CD8-positive, alpha-beta memory T cell (primary cell): ENCODE measurements at regions not wholly inside any gene's neighbourhood (a gene's known extent, or its start where the extent isn't known, plus 50 kb on each side); places are given as distances from the start of the nearest gene placed in this dataset.

ENCODE experiments used
- CTCF ChIA-PET: fragments of 350-600 bp; sonication (Branson Sonifier 250); formaldehyde crosslinking; loops from one replicate; lab custom pipeline; 2021; ENCODE audit warnings: antibody characterized with exemption; lab: Charles Lee
- POLR2A ChIA-PET: fragments of 350-600 bp; sonication (Branson Sonifier 250); formaldehyde crosslinking; loops from one replicate; lab custom pipeline; 2021; ENCODE audit warnings: antibody characterized with exemption; lab: Charles Lee
- DNase-seq, 5 donors: peaks; one replicate each; pipeline versions ENCODE4 v3.0.0 to v3.0.0-alpha.2; 2020 to 2022; ENCODE audit warnings: mixed read lengths in 1 of 5
- H3K27ac ChIP-seq: one replicate; pipeline ENCODE4 v1.7.0; 2013; ENCODE audit warnings: low read depth, mild to moderate bottlenecking, low read length, moderate library complexity
- H3K27me3 ChIP-seq: 2 replicates; pipeline ENCODE4 v1.7.0; 2013; ENCODE audit warnings: low read length, mild to moderate bottlenecking; ENCODE audit not compliant: insufficient read depth, poor library complexity, severe bottlenecking
- H3K36me3 ChIP-seq: 2 replicates; pipeline ENCODE4 v1.7.0; 2013; ENCODE audit warnings: mild to moderate bottlenecking, low read length, moderate library complexity; ENCODE audit not compliant: insufficient read depth
- H3K4me1 ChIP-seq: 2 replicates; pipeline ENCODE4 v1.7.0; 2013; ENCODE audit warnings: mild to moderate bottlenecking, low read length, moderate library complexity; ENCODE audit not compliant: insufficient read depth
- H3K4me3 ChIP-seq: 2 replicates; pipeline ENCODE4 v1.7.0; 2013; ENCODE audit warnings: mild to moderate bottlenecking, low read length
- H3K9me3 ChIP-seq: 2 replicates; pipeline ENCODE4 v1.7.0; 2013; ENCODE audit warnings: mild to moderate bottlenecking, low read length
- H3K27ac Mint-ChIP-seq, 8 donors: one replicate each; pipeline ENCODE4 v1.8.0; 2020 to 2021; ENCODE audit warnings: mixed read lengths in 8 of 8, mild to moderate bottlenecking in 6 of 8, inconsistent platforms in 3 of 8, moderate library complexity in 3 of 8
- H3K27me3 Mint-ChIP-seq, 2 donors: one replicate each; pipeline ENCODE4 v1.8.0; 2020 to 2021; ENCODE audit warnings: mixed read lengths in 2 of 2, mild to moderate bottlenecking in 1 of 2, moderate library complexity in 1 of 2
- H3K36me3 Mint-ChIP-seq, 3 donors: one replicate each; pipeline ENCODE4 v1.8.0; 2020 to 2021; ENCODE audit warnings: mixed read lengths in 3 of 3, inconsistent platforms in 1 of 3, mild to moderate bottlenecking in 1 of 3
- H3K4me1 Mint-ChIP-seq, 3 donors: one replicate each; pipeline ENCODE4 v1.8.0; 2020 to 2021; ENCODE audit warnings: mixed read lengths in 3 of 3, inconsistent platforms in 1 of 3, mild to moderate bottlenecking in 1 of 3
- H3K4me3 Mint-ChIP-seq, 7 donors: one replicate each; pipeline ENCODE4 v1.8.0; 2020 to 2021; ENCODE audit warnings: mixed read lengths in 7 of 7, mild to moderate bottlenecking in 6 of 7, moderate library complexity in 4 of 7, inconsistent platforms in 2 of 7
- H3K9me3 Mint-ChIP-seq, 5 donors: one replicate each; pipeline ENCODE4 v1.8.0; 2020 to 2022; ENCODE audit warnings: mixed read lengths in 5 of 5, mild to moderate bottlenecking in 3 of 5, moderate library complexity in 2 of 5, inconsistent platforms in 1 of 5

DNA sequence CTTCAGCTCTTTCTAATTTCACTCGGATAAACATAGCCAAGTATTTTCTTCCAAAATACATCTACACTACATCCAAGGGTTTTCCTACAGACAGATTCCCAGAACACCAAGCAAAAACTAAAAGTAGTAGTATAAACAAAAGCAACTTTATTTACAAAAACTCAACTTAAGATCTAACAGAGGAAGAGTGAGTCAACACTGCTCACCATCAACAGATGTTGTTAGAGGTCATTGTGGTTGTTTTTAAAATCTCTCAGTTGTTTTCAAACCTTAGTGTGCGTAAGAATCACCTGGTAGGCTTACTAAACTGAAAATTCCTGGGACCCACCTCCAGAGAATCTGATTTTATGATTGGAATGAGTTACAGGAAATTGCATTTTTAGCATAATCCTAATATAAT lies 631.7 kb upstream of the SGCG start:
- Histone ChIP-seq H3K36me3 (no peaks in the 10 kb centered on the region), H3K4me1 (no peaks in the 10 kb centered on the region), H3K4me3 (no peak overlapping the region), H3K27me3 (no peaks in the 10 kb centered on the region), H3K27ac (no peak overlapping the region), H3K9me3 (no peaks in the 10 kb centered on the region)
- Mint-ChIP-seq H3K4me1 (no peaks in the 10 kb centered on the region), H3K36me3 (no peaks in the 10 kb centered on the region), H3K27ac (no peak overlapping the region), H3K27me3 (peaks cover 2 to 3% of the 10 kb centered on the region in 2 donors), H3K9me3 (peaks cover 0 to 6% (median 2%) of the 10 kb centered on the region in 5 donors), H3K4me3 (no peak overlapping the region)
- CTCF ChIA-PET = no interaction called here
- POLR2A ChIA-PET = no interaction called here
- no peak for DNase-seq

DNA sequence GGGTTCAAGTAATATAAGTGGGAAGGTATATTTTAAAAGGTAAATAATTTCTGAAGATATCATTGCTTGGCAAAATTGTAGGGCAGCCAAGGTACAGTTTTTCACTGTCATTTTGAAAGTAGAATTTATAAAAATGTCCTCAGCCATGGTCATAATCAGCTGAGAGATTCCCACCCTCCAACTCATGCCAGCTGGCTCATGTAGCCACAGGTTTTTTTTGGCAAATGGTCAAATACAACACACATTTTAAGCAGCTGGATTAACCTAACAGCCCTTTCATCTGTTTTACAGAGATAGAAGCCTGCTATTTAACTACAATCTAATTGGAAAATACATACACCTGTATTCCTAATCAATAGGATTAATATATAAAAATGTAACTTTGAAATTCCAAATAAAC lies 619.2 kb upstream of the SGCG start:
- no peak overlapping the region for H3K4me3 Mint-ChIP-seq

DNA sequence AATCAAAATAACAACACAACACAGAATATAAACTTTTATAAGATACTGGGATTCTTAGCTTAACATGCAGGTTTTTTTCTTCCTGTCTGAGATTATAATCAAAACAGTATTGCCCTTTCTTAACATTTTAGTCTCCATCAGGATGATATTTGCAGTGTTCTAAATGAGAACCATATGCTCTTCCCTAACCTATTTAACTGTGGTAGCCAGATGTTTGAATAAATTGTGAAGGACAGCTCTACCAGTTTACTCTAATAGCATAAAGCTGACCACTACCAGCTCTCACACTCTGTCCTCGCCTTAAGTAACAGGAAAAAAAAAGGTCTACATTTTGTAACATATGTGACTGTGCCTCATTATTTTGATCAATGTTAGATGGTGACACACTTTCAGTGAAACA lies 618.7 kb upstream of the SGCG start:
- no peaks in the 10 kb centered on the region for H3K27me3 Mint-ChIP-seq
- no peaks in the 10 kb centered on the region for H3K36me3 Mint-ChIP-seq
- H3K9me3 Mint-ChIP-seq = peaks cover 7 to 15% (median 10%) of the 10 kb centered on the region in 5 donors
- no peaks in the 10 kb centered on the region for H3K36me3 ChIP-seq
- no peaks in the 10 kb centered on the region for H3K4me1 ChIP-seq
- CTCF ChIA-PET = no interaction called here
- no peak overlapping the region for H3K4me3 ChIP-seq
- H3K4me3 Mint-ChIP-seq = no peak overlapping the region
- POLR2A ChIA-PET = no interaction called here
- no peak for DNase-seq
- no peak overlapping the region for H3K27ac ChIP-seq
- no peak overlapping the region for H3K27ac Mint-ChIP-seq
- H3K4me1 Mint-ChIP-seq = no peaks in the 10 kb centered on the region
- no peaks in the 10 kb centered on the region for H3K9me3 ChIP-seq
- H3K27me3 ChIP-seq = no peaks in the 10 kb centered on the region

More for the DNA sequence above, 619.2 kb upstream of the SGCG start:
- H3K4me1 ChIP-seq = no peaks in the 10 kb centered on the region
- H3K27me3 Mint-ChIP-seq = no peaks in the 10 kb centered on the region
- H3K36me3 Mint-ChIP-seq = no peaks in the 10 kb centered on the region
- CTCF ChIA-PET = no interaction called here
- H3K4me3 ChIP-seq = no peak overlapping the region
- no peaks in the 10 kb centered on the region for H3K4me1 Mint-ChIP-seq
- H3K9me3 Mint-ChIP-seq = peaks cover 9 to 16% (median 10%) of the 10 kb centered on the region in 5 donors
- DNase-seq = no peak
- H3K27ac ChIP-seq = no peak overlapping the region
- H3K27ac Mint-ChIP-seq = no peak overlapping the region
- no peaks in the 10 kb centered on the region for H3K36me3 ChIP-seq
- POLR2A ChIA-PET = no interaction called here
- H3K27me3 ChIP-seq = no peaks in the 10 kb centered on the region
- no peaks in the 10 kb centered on the region for H3K9me3 ChIP-seq

DNA sequence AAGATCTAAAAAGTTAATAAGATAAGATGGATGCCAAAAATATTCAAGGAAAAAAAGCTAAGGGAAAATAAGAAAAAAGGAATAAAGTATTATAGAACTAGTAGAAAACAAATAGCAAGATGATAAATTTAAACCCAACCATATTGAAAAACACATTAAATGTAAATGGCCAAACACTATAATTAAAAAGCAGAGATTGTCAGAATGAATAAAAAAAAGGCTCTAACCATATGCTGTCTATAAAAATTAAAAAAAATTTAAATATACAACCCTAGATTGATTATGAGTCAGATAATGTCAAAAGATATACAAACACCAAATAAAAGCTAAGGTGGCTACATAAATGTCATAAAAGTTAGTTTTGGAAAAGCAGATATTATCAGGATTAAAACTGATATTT lies 617.5 kb upstream of the SGCG start:
- Histone ChIP-seq H3K4me1 (no peaks in the 10 kb centered on the region), H3K27ac (no peak overlapping the region), H3K36me3 (no peaks in the 10 kb centered on the region), H3K9me3 (no peaks in the 10 kb centered on the region), H3K4me3 (no peak overlapping the region), H3K27me3 (no peaks in the 10 kb centered on the region)
- POLR2A ChIA-PET = no interaction called here
- Mint-ChIP-seq H3K27ac (no peak overlapping the region), H3K9me3 (peaks cover 7 to 13% (median 10%) of the 10 kb centered on the region in 5 donors), H3K4me3 (no peak overlapping the region), H3K27me3 (no peaks in the 10 kb centered on the region), H3K4me1 (no peaks in the 10 kb centered on the region), H3K36me3 (no peaks in the 10 kb centered on the region)
- no peak for DNase-seq
- CTCF ChIA-PET = no interaction called here

DNA sequence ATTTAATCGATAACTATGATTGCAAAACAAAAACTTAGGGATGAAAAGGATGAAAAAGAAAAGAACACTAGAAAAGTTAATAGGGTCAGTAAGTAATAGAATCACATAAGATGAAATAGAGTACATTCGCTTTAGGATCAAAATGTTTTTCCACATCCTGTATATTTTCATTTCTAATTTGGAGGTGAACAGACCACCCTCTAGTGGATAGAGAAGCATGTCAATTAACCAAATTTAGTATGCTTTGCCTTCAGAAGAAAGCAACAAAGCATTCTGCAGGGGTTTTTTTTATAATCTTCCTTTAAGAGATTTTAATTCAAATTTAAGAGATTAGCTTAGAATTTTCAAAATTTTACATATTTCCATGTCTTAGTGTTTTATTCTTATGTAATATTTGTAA lies 611.0 kb upstream of the SGCG start:
- Mint-ChIP-seq H3K9me3 (peaks cover 0 to 5% (median 0%) of the 10 kb centered on the region in 5 donors), H3K27me3 (no peaks in the 10 kb centered on the region), H3K36me3 (peaks cover 0 to 1% (median 0%) of the 10 kb centered on the region in 3 donors), H3K4me1 (no peaks in the 10 kb centered on the region), H3K4me3 (no peak overlapping the region), H3K27ac (no peak overlapping the region)
- H3K4me1 ChIP-seq = no peaks in the 10 kb centered on the region
- POLR2A ChIA-PET = no interaction called here
- H3K36me3 ChIP-seq = no peaks in the 10 kb centered on the region
- H3K4me3 ChIP-seq = no peak overlapping the region
- no peak for DNase-seq
- no peaks in the 10 kb centered on the region for H3K9me3 ChIP-seq
- no peaks in the 10 kb centered on the region for H3K27me3 ChIP-seq
- CTCF ChIA-PET = no interaction called here
- no peak overlapping the region for H3K27ac ChIP-seq

DNA sequence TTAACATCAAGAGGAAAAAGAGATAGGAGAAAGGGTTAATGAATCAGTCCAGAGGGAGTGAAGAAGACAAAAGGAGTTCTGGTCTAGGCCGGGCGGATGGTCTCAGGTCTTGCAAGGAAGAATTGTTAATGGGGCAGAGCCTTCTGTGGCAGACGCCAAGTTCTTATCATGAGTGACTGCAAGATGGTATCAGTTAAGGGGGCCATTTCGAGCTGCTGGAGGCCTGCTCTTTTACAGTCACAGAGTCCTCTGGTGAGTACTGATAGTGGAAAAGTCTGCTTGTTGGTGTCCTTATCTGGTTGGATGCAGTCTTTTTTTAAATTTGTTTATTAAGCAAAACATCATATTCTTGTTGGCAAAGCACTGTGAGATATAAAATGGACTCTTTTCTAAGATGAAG lies 590.9 kb upstream of the SGCG start:
- DNase-seq = no peak
- ChIA-PET CTCF (no interaction called here), POLR2A (no interaction called here)
- Mint-ChIP-seq H3K4me1 (no peaks in the 10 kb centered on the region), H3K9me3 (peaks cover 5 to 14% (median 6%) of the 10 kb centered on the region in 5 donors), H3K27me3 (no peaks in the 10 kb centered on the region), H3K4me3 (no peak overlapping the region), H3K27ac (no peak overlapping the region), H3K36me3 (no peaks in the 10 kb centered on the region)
- no peak overlapping the region for H3K4me3 ChIP-seq
- H3K27ac ChIP-seq = no peak overlapping the region
- H3K36me3 ChIP-seq = no peaks in the 10 kb centered on the region
- H3K4me1 ChIP-seq = no peaks in the 10 kb centered on the region
- H3K27me3 ChIP-seq = no peaks in the 10 kb centered on the region
- no peaks in the 10 kb centered on the region for H3K9me3 ChIP-seq

DNA sequence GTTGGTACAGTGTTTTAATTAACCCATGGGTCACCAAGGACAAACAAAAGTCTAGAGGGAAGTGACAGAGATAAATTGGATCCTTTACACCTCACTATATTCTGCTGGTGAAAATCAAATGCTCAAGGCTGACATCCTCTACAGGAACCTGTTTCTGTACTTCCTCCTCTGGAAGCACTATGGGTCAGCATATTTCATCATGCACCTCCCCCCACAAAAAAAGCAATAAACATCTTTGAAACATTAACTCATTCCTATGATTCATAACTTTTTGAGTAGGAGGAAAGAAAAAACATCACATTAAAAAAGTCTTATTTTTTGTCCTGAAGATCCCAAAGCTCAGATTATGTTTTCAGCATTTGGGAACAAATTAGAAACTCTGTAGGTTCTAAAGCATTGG lies 588.3 kb upstream of the SGCG start:
- H3K9me3 ChIP-seq = no peaks in the 10 kb centered on the region
- Mint-ChIP-seq H3K4me3 (no peak overlapping the region), H3K4me1 (no peaks in the 10 kb centered on the region), H3K27ac (no peak overlapping the region), H3K9me3 (peaks cover 0 to 12% (median 2%) of the 10 kb centered on the region in 5 donors), H3K27me3 (no peaks in the 10 kb centered on the region), H3K36me3 (no peaks in the 10 kb centered on the region)
- no peak overlapping the region for H3K27ac ChIP-seq
- CTCF ChIA-PET = no interaction called here
- H3K4me1 ChIP-seq = no peaks in the 10 kb centered on the region
- no peak for DNase-seq
- no peaks in the 10 kb centered on the region for H3K36me3 ChIP-seq
- POLR2A ChIA-PET = no interaction called here
- no peaks in the 10 kb centered on the region for H3K27me3 ChIP-seq
- no peak overlapping the region for H3K4me3 ChIP-seq

- H3K9me3 Mint-ChIP-seq = peaks cover 0 to 11% (median 2%) of the 10 kb centered on the region in 5 donors
- no peaks in the 10 kb centered on the region for H3K4me1 ChIP-seq
- CTCF ChIA-PET = no interaction called here
- no peaks in the 10 kb centered on the region for H3K36me3 ChIP-seq
- H3K27ac ChIP-seq = no peak overlapping the region
- no peaks in the 10 kb centered on the region for H3K27me3 ChIP-seq
- H3K9me3 ChIP-seq = no peaks in the 10 kb centered on the region
- no peaks in the 10 kb centered on the region for H3K27me3 Mint-ChIP-seq
- no peaks in the 10 kb centered on the region for H3K4me1 Mint-ChIP-seq
- DNase-seq = no peak
- no peak overlapping the region for H3K27ac Mint-ChIP-seq
- no peak overlapping the region for H3K4me3 Mint-ChIP-seq
- no peaks in the 10 kb centered on the region for H3K36me3 Mint-ChIP-seq
- H3K4me3 ChIP-seq = no peak overlapping the region
- POLR2A ChIA-PET = no interaction called here
Observed at GRCh38 chr13:22594041-22594440, 586.7 kb upstream of the SGCG start.
